Loucy (cell line): ENCODE measurements at regions not wholly inside any gene's neighbourhood (a gene's known extent, or its start where the extent isn't known, plus 50 kb on each side); places are given as distances from the start of the nearest gene placed in this dataset.

Source experiments
- CTCF ChIP-seq: fragments of 200-600 bp; sonication (generic); conservative IDR thresholded peaks from 2 replicates; pipeline ENCODE4 v1.5.1; 2014; ENCODE audit warnings: mild to moderate bottlenecking, antibody characterized with exemption, low read length
- EZH2phosphoT487 ChIP-seq: fragments of 200-600 bp; IDR thresholded peaks from 2 replicates; pipeline ENCODE4 v1.6.1; 2018; ENCODE audit warnings: antibody characterized with exemption, mild to moderate bottlenecking, moderate library complexity, borderline replicate concordance

GRCh38 chr14:106308839-106309389 lies 782.5 kb downstream of the TMEM121 start:
- TF ChIP-seq CTCF (peak; percentile 100), EZH2phosphoT487 (no peak)
